Tibial nerve (tissue), 4 donors: ENCODE measurements at regions not wholly inside any gene's neighbourhood (a gene's known extent, or its start where the extent isn't known, plus 50 kb on each side); places are given as distances from the start of the nearest gene placed in this dataset.

ENCODE experiments used
- CTCF ChIP-seq, 5 experiments: fragments of 200-600 bp in 3 of 5; fragments of 450-650 bp in 2 of 5; sonication (generic) in 3 of 5; IDR thresholded peaks; one replicate each; pipeline ENCODE4 v1.5.1; 2016 to 2019; ENCODE audit warnings: antibody characterized with exemption in 5 of 5, mild to moderate bottlenecking in 3 of 5, moderate library complexity in 2 of 5
- EP300 ChIP-seq, 2 donors: sonication (generic); formaldehyde crosslinking; IDR thresholded peaks; one replicate each; pipeline ENCODE4 v1.6.1; 2017; ENCODE audit warnings: antibody characterized with exemption in 2 of 2, mild to moderate bottlenecking in 1 of 2
- POLR2A ChIP-seq, 2 donors: fragments of 450-650 bp; IDR thresholded peaks; one replicate each; pipeline ENCODE4 v1.6.1; 2017; ENCODE audit warnings: antibody characterized with exemption in 2 of 2, mild to moderate bottlenecking in 2 of 2, moderate library complexity in 2 of 2

DNA sequence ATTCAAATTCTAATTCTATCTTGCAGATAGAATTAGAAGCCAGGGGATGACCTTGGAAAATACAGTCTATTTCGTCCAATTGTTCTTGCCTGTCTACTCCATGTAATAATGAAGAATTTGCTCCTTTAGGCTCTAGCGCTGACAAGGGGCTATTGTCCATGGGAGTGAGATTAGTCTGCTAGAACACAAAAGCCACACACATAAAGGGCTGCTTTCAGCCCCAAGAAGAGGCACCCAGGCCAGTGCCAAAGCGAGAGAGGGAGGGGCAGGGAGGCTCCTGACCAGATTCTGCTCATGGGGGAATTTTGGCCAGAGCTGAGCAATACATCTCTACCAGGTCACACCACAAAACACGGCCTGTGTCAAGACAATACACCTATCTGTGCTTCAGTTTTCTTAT lies 1306.9 kb downstream of the UQCRFS1 start:
- TF ChIP-seq CTCF (IDR thresholded peaks at IDR 0.05): no peak
- TF ChIP-seq EP300 (IDR thresholded peaks at IDR 0.05): no peak
- no peak for TF ChIP-seq POLR2A (IDR thresholded peaks at IDR 0.05)
